Coronary artery (tissue), 2 donors: ENCODE measurements at regions not wholly inside any gene's neighbourhood (a gene's known extent, or its start where the extent isn't known, plus 50 kb on each side); places are given as distances from the start of the nearest gene placed in this dataset.

ENCODE experiments used
- DNase-seq: peaks from one replicate; pipeline ENCODE4 v3.0.0-alpha.2; 2017; ENCODE audit warnings: low spot score
- H3K27ac ChIP-seq, 2 donors: fragments of 200-600 bp; sonication (generic); one replicate each; pipeline ENCODE4 v1.5.1; 2016 to 2019
- H3K4me3 ChIP-seq: fragments of 200-600 bp; sonication (generic); 2 replicates; pipeline ENCODE4 v1.5.1; 2016; ENCODE audit warnings: mild to moderate bottlenecking, moderate library complexity
- CTCF ChIP-seq: fragments of 200-600 bp; sonication (generic); IDR thresholded peaks from one replicate; pipeline ENCODE4 v1.5.1; 2019; ENCODE audit warnings: antibody characterized with exemption

- no peak for TF ChIP-seq CTCF
- H3K4me3 ChIP-seq = no peak overlapping the region
- no peak for DNase-seq
- H3K27ac ChIP-seq = no peak overlapping the region
These were observed 361.0 kb downstream of the KLF12 start for GRCh38 chr13:73773168-73773549.

GRCh38 chr13:73772449-73773167 is 361.6 kb downstream of the KLF12 start:
- no peak for DNase-seq
- TF ChIP-seq CTCF = no peak
- Histone ChIP-seq H3K4me3 (no peak overlapping the region), H3K27ac (no peak overlapping the region)

GRCh38 chr13:73767747-73768315 is 366.4 kb downstream of the KLF12 start:
- DNase-seq = no peak
- TF ChIP-seq CTCF = no peak
- H3K27ac ChIP-seq = peak overlapping the region; percentile 61 to 77

GRCh38 chr13:73767191-73767741 is 366.9 kb downstream of the KLF12 start:
- DNase-seq = no peak
- no peak for TF ChIP-seq CTCF
- Histone ChIP-seq H3K4me3 (no peak overlapping the region), H3K27ac (peak overlapping the region; percentile 61 to 77)

More at GRCh38 chr13:73767747-73768315, 366.4 kb downstream of the KLF12 start:
- H3K4me3 ChIP-seq = no peak overlapping the region

- no peak for DNase-seq
- TF ChIP-seq CTCF = no peak
- H3K27ac ChIP-seq = peak overlapping the region; percentile 61 to 77
- peak overlapping the region; percentile 54 for H3K4me3 ChIP-seq
These were observed 368.4 kb downstream of the KLF12 start for GRCh38 chr13:73765651-73766384.

- no peak for DNase-seq
- H3K27ac ChIP-seq = no peak overlapping the region
- TF ChIP-seq CTCF = no peak
- no peak overlapping the region for H3K4me3 ChIP-seq
These were observed 374.8 kb downstream of the KLF12 start for GRCh38 chr13:73759434-73759833.
